H1 (cell line): ENCODE measurements at regions not wholly inside any gene's neighbourhood (a gene's known extent, or its start where the extent isn't known, plus 50 kb on each side); places are given as distances from the start of the nearest gene placed in this dataset.

ENCODE experiments used
- ASH2L ChIP-seq: fragments of 200-600, 300-600 bp; sonication (generic); IDR thresholded peaks from one replicate; pipeline ENCODE4 v1.7.1; 2017; ENCODE audit warnings: low read length
- ATF3 ChIP-seq: IDR thresholded peaks from 2 replicates; pipeline ENCODE4 v1.6.1; 2011; ENCODE audit warnings: low read depth, mild to moderate bottlenecking, low read length; ENCODE audit not compliant: insufficient read depth
- CEBPB ChIP-seq: IDR thresholded peaks from 2 replicates; pipeline ENCODE4 v1.6.1; 2012; ENCODE audit warnings: low read depth, low read length
- CTCF ChIP-seq, 3 experiments: IDR thresholded peaks; 1 replicate in 2 of 3; 2 replicates in 1 of 3; pipeline versions ENCODE4 v1.5.1 to v1.6.1; 2011; ENCODE audit warnings: low read length in 3 of 3, mild to moderate bottlenecking in 3 of 3, inconsistent platforms in 2 of 3, low read depth in 1 of 3, moderate library complexity in 1 of 3; ENCODE audit not compliant: insufficient read depth in 1 of 3; ENCODE audit errors: control extremely low read depth in 1 of 3
- EZH2 ChIP-seq: fragments of 200-600 bp; sonication (generic); IDR thresholded peaks from 2 replicates; pipeline ENCODE4 v1.7.1; 2012; ENCODE audit warnings: low read depth, mild to moderate bottlenecking, moderate library complexity, low read length, inconsistent platforms; ENCODE audit not compliant: severe bottlenecking
- FOSL1 ChIP-seq: IDR thresholded peaks from 2 replicates; pipeline ENCODE4 v1.6.1; 2011; ENCODE audit warnings: mild to moderate bottlenecking, low read depth, low read length, moderate library complexity; ENCODE audit not compliant: insufficient read depth
- MAX ChIP-seq: IDR thresholded peaks from 2 replicates; pipeline ENCODE4 v1.6.1; 2012; ENCODE audit warnings: inconsistent platforms
- POLR2A ChIP-seq, 2 experiments: IDR thresholded peaks; 1 replicate in 1 of 2; 2 replicates in 1 of 2; pipeline ENCODE4 v1.6.1; 2011; ENCODE audit warnings: low read depth in 2 of 2, low read length in 2 of 2, mild to moderate bottlenecking in 2 of 2; ENCODE audit errors: control extremely low read depth in 1 of 2
- POU5F1 ChIP-seq: IDR thresholded peaks from 2 replicates; pipeline ENCODE4 v1.6.1; 2011; ENCODE audit warnings: low read depth, mild to moderate bottlenecking, low read length, moderate library complexity
- RFX5 ChIP-seq: IDR thresholded peaks from 2 replicates; pipeline ENCODE4 v1.6.1; 2011; ENCODE audit warnings: low read depth, low read length, improper control_type of control experiment, borderline replicate concordance
- TAF1 ChIP-seq: IDR thresholded peaks from 2 replicates; pipeline ENCODE4 v1.6.1; 2011; ENCODE audit warnings: mild to moderate bottlenecking, low read depth, low read length
- TBP ChIP-seq: IDR thresholded peaks from 2 replicates; pipeline ENCODE4 v1.6.1; 2011; ENCODE audit warnings: low read depth, low read length, improper control_type of control experiment
- TEAD4 ChIP-seq: IDR thresholded peaks from 2 replicates; pipeline ENCODE4 v1.6.1; 2012; ENCODE audit warnings: low read depth, low read length, inconsistent platforms, mixed read lengths

GRCh38 chr7:25951414-25952260 is 200.4 kb upstream of the NFE2L3 start (continued):
- TF ChIP-seq FOSL1: no peak
- no peak for TF ChIP-seq RFX5
- no peak for TF ChIP-seq ASH2L
- peak in 1 of 2 experiments; percentile 84; a peak in 2 of 3 replicates for TF ChIP-seq POLR2A (IDR thresholded peaks at IDR 0.05; ENCODE audit: control extremely low read depth in 1 of 2, low read depth in 2 of 2, low read length in 2 of 2)
- no peak for TF ChIP-seq ATF3
- TF ChIP-seq MAX: no peak
- TF ChIP-seq CTCF (IDR thresholded peaks at IDR 0.05; ENCODE audit: control extremely low read depth in 1 of 3, insufficient read depth in 1 of 3, low read depth in 1 of 3, low read length in 3 of 3): no peak
- TF ChIP-seq TEAD4: no peak
- TF ChIP-seq POU5F1: no peak
- TF ChIP-seq TAF1: peak; percentile 70; the same call in 1 of the 2 replicates
- no peak for TF ChIP-seq EZH2
- no peak for TF ChIP-seq TBP
- TF ChIP-seq CEBPB: no peak
